Body of pancreas (tissue), 4 donors: ENCODE measurements at regions not wholly inside any gene's neighbourhood (a gene's known extent, or its start where the extent isn't known, plus 50 kb on each side); places are given as distances from the start of the nearest gene placed in this dataset.

Experiments used
- CTCF ChIP-seq, 7 experiments: fragments of 450-650 bp in 4 of 7; fragments of 200-600 bp in 3 of 7; sonication (generic) in 3 of 7; IDR thresholded peaks; one replicate each; pipeline ENCODE4 v1.5.1; 2016 to 2019; ENCODE audit warnings: antibody characterized with exemption in 7 of 7
- POLR2A ChIP-seq, 3 donors: fragments of 450-650 bp; IDR thresholded peaks; one replicate each; pipeline ENCODE4 v1.6.1; 2016; ENCODE audit warnings: antibody characterized with exemption in 3 of 3, mild to moderate bottlenecking in 2 of 3

GRCh38 chr14:49159081-49159480 is 427.1 kb downstream of the RPS29 start:
- TF ChIP-seq CTCF (IDR thresholded peaks at IDR 0.05) (no peak), POLR2A (IDR thresholded peaks at IDR 0.05) (no peak)
